ENCODE measurements at regions not wholly inside any gene's neighbourhood (a gene's known extent, or its start where the extent isn't known, plus 50 kb on each side); places are given as distances from the start of the nearest gene placed in this dataset.

- no peak overlapping the region for H3K27ac Mint-ChIP-seq
- POLR2A ChIA-PET (ENCODE audit: partially characterized antibody), result no interaction called here
- DNase-seq, result no peak
Observed at GRCh38 chr19:30884146-30884812, 465.0 kb downstream of the TSHZ3 start.

GRCh38 chr19:30883071-30883470 lies 466.2 kb downstream of the TSHZ3 start:
- Histone ChIP-seq H3K9me3 (ENCODE audit: control insufficient read depth in 1 of 2, low read length in 2 of 2) (no peaks in the 10 kb centered on the region), H3K27ac (ENCODE audit: low read depth, low read length) (no peak overlapping the region), H3K4me3 (ENCODE audit: low read length in 2 of 2) (no peak overlapping the region), H3K4me1 (ENCODE audit: insufficient read depth, low read length) (no peaks in the 10 kb centered on the region), H3K36me3 (ENCODE audit: insufficient read depth, low read length) (no peaks in the 10 kb centered on the region), H3K27me3 (ENCODE audit: insufficient read depth, low read length) (no peaks in the 10 kb centered on the region)
- Mint-ChIP-seq H3K9me3 (no peaks in the 10 kb centered on the region), H3K4me1 (no peaks in the 10 kb centered on the region), H3K4me3 (no peak overlapping the region), H3K36me3 (no peaks in the 10 kb centered on the region), H3K27me3 (peaks cover 3 to 4% of the 10 kb centered on the region in 2 donors), H3K27ac (no peak overlapping the region)
- CTCF ChIA-PET (ENCODE audit: partially characterized antibody), result no interaction called here
- intact Hi-C loops (cut with micrococcal nuclease), result no loop called here
- no peak for DNase-seq
- POLR2A ChIA-PET (ENCODE audit: partially characterized antibody), result no interaction called here

More at GRCh38 chr19:30884146-30884812, 465.0 kb downstream of the TSHZ3 start:
- H3K9me3 ChIP-seq (ENCODE audit: control insufficient read depth in 1 of 2, low read length in 2 of 2), result no peaks in the 10 kb centered on the region
- H3K27ac ChIP-seq (ENCODE audit: low read depth, low read length), result no peak overlapping the region
- CTCF ChIA-PET (ENCODE audit: partially characterized antibody), result no interaction called here
- no peaks in the 10 kb centered on the region for H3K27me3 ChIP-seq (ENCODE audit: insufficient read depth, low read length)
- H3K4me3 ChIP-seq (ENCODE audit: low read length in 2 of 2), result no peak overlapping the region
- no peaks in the 10 kb centered on the region for H3K4me1 ChIP-seq (ENCODE audit: insufficient read depth, low read length)
- Mint-ChIP-seq H3K9me3 (no peaks in the 10 kb centered on the region), H3K36me3 (no peaks in the 10 kb centered on the region), H3K4me1 (no peaks in the 10 kb centered on the region), H3K27me3 (peaks cover 3 to 4% of the 10 kb centered on the region in 2 donors), H3K4me3 (no peak overlapping the region)
- H3K36me3 ChIP-seq (ENCODE audit: insufficient read depth, low read length), result no peaks in the 10 kb centered on the region
- intact Hi-C loops (cut with micrococcal nuclease), result no loop called here

- Histone ChIP-seq H3K4me3 (ENCODE audit: low read length in 2 of 2) (no peak overlapping the region), H3K9me3 (ENCODE audit: control insufficient read depth in 1 of 2, low read length in 2 of 2) (no peaks in the 10 kb centered on the region), H3K27ac (ENCODE audit: low read depth, low read length) (no peak overlapping the region), H3K4me1 (ENCODE audit: insufficient read depth, low read length) (no peaks in the 10 kb centered on the region), H3K36me3 (ENCODE audit: insufficient read depth, low read length) (no peaks in the 10 kb centered on the region), H3K27me3 (ENCODE audit: insufficient read depth, low read length) (no peaks in the 10 kb centered on the region)
- Mint-ChIP-seq H3K4me1 (no peaks in the 10 kb centered on the region), H3K27ac (no peak overlapping the region), H3K9me3 (peaks cover 0 to 2% (median 0%) of the 10 kb centered on the region in 8 donors), H3K36me3 (no peaks in the 10 kb centered on the region), H3K4me3 (no peak overlapping the region), H3K27me3 (peaks cover 0 to 4% of the 10 kb centered on the region in 2 donors)
- ChIA-PET POLR2A (ENCODE audit: partially characterized antibody) (no interaction called here), CTCF (ENCODE audit: partially characterized antibody) (no interaction called here)
- intact Hi-C loops (cut with micrococcal nuclease), result no loop called here
- no peak for DNase-seq
Observed at GRCh38 chr19:30882411-30883005, 466.7 kb downstream of the TSHZ3 start.

GRCh38 chr19:30881930-30882329 lies 467.3 kb downstream of the TSHZ3 start:
- H3K4me3 Mint-ChIP-seq, result no peak overlapping the region
- CTCF ChIA-PET (ENCODE audit: partially characterized antibody), result no interaction called here
- no peak for DNase-seq
- no peaks in the 10 kb centered on the region for H3K4me1 Mint-ChIP-seq
- H3K9me3 ChIP-seq (ENCODE audit: control insufficient read depth in 1 of 2, low read length in 2 of 2), result no peaks in the 10 kb centered on the region
- peaks cover 0 to 2% (median 0%) of the 10 kb centered on the region in 8 donors for H3K9me3 Mint-ChIP-seq
- no peaks in the 10 kb centered on the region for H3K4me1 ChIP-seq (ENCODE audit: insufficient read depth, low read length)
- no peaks in the 10 kb centered on the region for H3K36me3 ChIP-seq (ENCODE audit: insufficient read depth, low read length)
- POLR2A ChIA-PET (ENCODE audit: partially characterized antibody), result no interaction called here
- H3K27ac ChIP-seq (ENCODE audit: low read depth, low read length), result no peak overlapping the region
- intact Hi-C loops (cut with micrococcal nuclease), result no loop called here
- H3K36me3 Mint-ChIP-seq, result no peaks in the 10 kb centered on the region
- H3K27me3 ChIP-seq (ENCODE audit: insufficient read depth, low read length), result no peaks in the 10 kb centered on the region
- peaks cover 0 to 4% of the 10 kb centered on the region in 2 donors for H3K27me3 Mint-ChIP-seq
- no peak overlapping the region for H3K27ac Mint-ChIP-seq
- H3K4me3 ChIP-seq (ENCODE audit: low read length in 2 of 2), result no peak overlapping the region

- Histone ChIP-seq H3K4me1 (ENCODE audit: insufficient read depth, low read length) (no peaks in the 10 kb centered on the region), H3K9me3 (ENCODE audit: control insufficient read depth in 1 of 2, low read length in 2 of 2) (no peaks in the 10 kb centered on the region), H3K27ac (ENCODE audit: low read depth, low read length) (no peak overlapping the region), H3K36me3 (ENCODE audit: insufficient read depth, low read length) (no peaks in the 10 kb centered on the region), H3K4me3 (ENCODE audit: low read length in 2 of 2) (no peak overlapping the region), H3K27me3 (ENCODE audit: insufficient read depth, low read length) (no peaks in the 10 kb centered on the region)
- intact Hi-C loops (cut with micrococcal nuclease), result no loop called here
- no peaks in the 10 kb centered on the region for H3K4me1 Mint-ChIP-seq
- H3K4me3 Mint-ChIP-seq, result no peak overlapping the region
- peaks cover 0 to 2% (median 0%) of the 10 kb centered on the region in 8 donors for H3K9me3 Mint-ChIP-seq
- CTCF ChIA-PET (ENCODE audit: partially characterized antibody), result no interaction called here
- no peak overlapping the region for H3K27ac Mint-ChIP-seq
- H3K27me3 Mint-ChIP-seq, result peaks cover 0 to 4% of the 10 kb centered on the region in 2 donors
- POLR2A ChIA-PET (ENCODE audit: partially characterized antibody), result no interaction called here
- H3K36me3 Mint-ChIP-seq, result no peaks in the 10 kb centered on the region
- DNase-seq, result no peak
Observed at GRCh38 chr19:30881281-30881680, 468.0 kb downstream of the TSHZ3 start.

- no peaks in the 10 kb centered on the region for H3K36me3 Mint-ChIP-seq
- H3K27ac Mint-ChIP-seq, result no peak overlapping the region
- peaks cover 0 to 2% (median 0%) of the 10 kb centered on the region in 8 donors for H3K9me3 Mint-ChIP-seq
- H3K4me1 ChIP-seq (ENCODE audit: insufficient read depth, low read length), result no peaks in the 10 kb centered on the region
- H3K27ac ChIP-seq (ENCODE audit: low read depth, low read length), result no peak overlapping the region
- intact Hi-C loops (cut with micrococcal nuclease), result no loop called here
- no peaks in the 10 kb centered on the region for H3K27me3 ChIP-seq (ENCODE audit: insufficient read depth, low read length)
- no peaks in the 10 kb centered on the region for H3K4me1 Mint-ChIP-seq
- H3K4me3 ChIP-seq (ENCODE audit: low read length in 2 of 2), result no peak overlapping the region
- ChIA-PET CTCF (ENCODE audit: partially characterized antibody) (no interaction called here), POLR2A (ENCODE audit: partially characterized antibody) (no interaction called here)
- H3K9me3 ChIP-seq (ENCODE audit: control insufficient read depth in 1 of 2, low read length in 2 of 2), result no peaks in the 10 kb centered on the region
- DNase-seq, result no peak
- peaks cover 0 to 4% of the 10 kb centered on the region in 2 donors for H3K27me3 Mint-ChIP-seq
- no peaks in the 10 kb centered on the region for H3K36me3 ChIP-seq (ENCODE audit: insufficient read depth, low read length)
- H3K4me3 Mint-ChIP-seq, result peak overlapping the region in 1 of 8 donors; percentile 12
Observed at GRCh38 chr19:30880551-30880950, 468.7 kb downstream of the TSHZ3 start.

- DNase-seq, result no peak
- Histone ChIP-seq H3K4me3 (ENCODE audit: low read length in 2 of 2) (no peak overlapping the region), H3K27me3 (ENCODE audit: insufficient read depth, low read length) (no peaks in the 10 kb centered on the region), H3K4me1 (ENCODE audit: insufficient read depth, low read length) (no peaks in the 10 kb centered on the region), H3K9me3 (ENCODE audit: control insufficient read depth in 1 of 2, low read length in 2 of 2) (no peaks in the 10 kb centered on the region), H3K36me3 (ENCODE audit: insufficient read depth, low read length) (no peaks in the 10 kb centered on the region), H3K27ac (ENCODE audit: low read depth, low read length) (no peak overlapping the region)
- ChIA-PET CTCF (ENCODE audit: partially characterized antibody) (no interaction called here), POLR2A (ENCODE audit: partially characterized antibody) (no interaction called here)
- H3K27me3 Mint-ChIP-seq, result peaks cover 0 to 4% of the 10 kb centered on the region in 2 donors
- no peak overlapping the region for H3K4me3 Mint-ChIP-seq
- intact Hi-C loops (cut with micrococcal nuclease), result no loop called here
- H3K4me1 Mint-ChIP-seq, result no peaks in the 10 kb centered on the region
- no peak overlapping the region for H3K27ac Mint-ChIP-seq
- H3K9me3 Mint-ChIP-seq, result peaks cover 0 to 2% (median 0%) of the 10 kb centered on the region in 8 donors
- H3K36me3 Mint-ChIP-seq, result no peaks in the 10 kb centered on the region
Observed at GRCh38 chr19:30880151-30880550, 469.1 kb downstream of the TSHZ3 start.
